ENCODE measurements at regions not wholly inside any gene's neighbourhood (a gene's known extent, or its start where the extent isn't known, plus 50 kb on each side); places are given as distances from the start of the nearest gene placed in this dataset.

DNA sequence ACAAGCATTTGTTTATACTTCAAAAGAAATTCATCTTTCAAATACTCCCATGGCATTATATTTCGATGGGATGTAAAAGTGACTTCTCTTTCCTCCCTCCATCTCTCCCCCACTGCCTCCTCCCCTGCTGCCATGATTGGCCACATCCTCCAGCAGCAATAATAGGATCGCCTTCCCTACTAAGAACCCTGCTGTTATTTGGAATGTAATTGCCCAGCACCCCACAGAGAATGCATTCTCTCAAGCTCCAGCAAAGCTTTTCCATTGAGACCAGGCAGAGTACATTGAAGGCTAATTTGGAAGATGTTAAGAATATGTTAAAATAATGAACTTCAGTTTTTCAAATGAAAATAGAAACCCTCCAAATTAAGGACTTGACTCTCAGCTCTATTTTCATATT lies 375.4 kb upstream of the ACVR2A start:
- Histone ChIP-seq H3K36me3 (no peaks in the 10 kb centered on the region), H3K4me3 (no peak overlapping the region), H3K9me3 (no peaks in the 10 kb centered on the region), H3K4me1 (ENCODE audit: insufficient read depth) (no peaks in the 10 kb centered on the region), H3K27me3 (no peaks in the 10 kb centered on the region), H3K27ac (no peak overlapping the region)
- no peak for TF ChIP-seq POLR2A (IDR thresholded peaks at IDR 0.05)
- TF ChIP-seq, protein P1, sequence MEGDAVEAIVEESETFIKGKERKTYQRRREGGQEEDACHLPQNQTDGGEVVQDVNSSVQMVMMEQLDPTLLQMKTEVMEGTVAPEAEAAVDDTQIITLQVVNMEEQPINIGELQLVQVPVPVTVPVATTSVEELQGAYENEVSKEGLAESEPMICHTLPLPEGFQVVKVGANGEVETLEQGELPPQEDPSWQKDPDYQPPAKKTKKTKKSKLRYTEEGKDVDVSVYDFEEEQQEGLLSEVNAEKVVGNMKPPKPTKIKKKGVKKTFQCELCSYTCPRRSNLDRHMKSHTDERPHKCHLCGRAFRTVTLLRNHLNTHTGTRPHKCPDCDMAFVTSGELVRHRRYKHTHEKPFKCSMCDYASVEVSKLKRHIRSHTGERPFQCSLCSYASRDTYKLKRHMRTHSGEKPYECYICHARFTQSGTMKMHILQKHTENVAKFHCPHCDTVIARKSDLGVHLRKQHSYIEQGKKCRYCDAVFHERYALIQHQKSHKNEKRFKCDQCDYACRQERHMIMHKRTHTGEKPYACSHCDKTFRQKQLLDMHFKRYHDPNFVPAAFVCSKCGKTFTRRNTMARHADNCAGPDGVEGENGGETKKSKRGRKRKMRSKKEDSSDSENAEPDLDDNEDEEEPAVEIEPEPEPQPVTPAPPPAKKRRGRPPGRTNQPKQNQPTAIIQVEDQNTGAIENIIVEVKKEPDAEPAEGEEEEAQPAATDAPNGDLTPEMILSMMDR (IDR thresholded peaks at IDR 0.05), result no peak
- TF ChIP-seq EP300 (IDR thresholded peaks at IDR 0.05), result no peak
- no peak for DNase-seq
- WGBS, 3 donors, result 61 to 64% (median 62%) methylated on average over 2 of the region's 2 CpGs
- intact Hi-C loops (cut with DNase I), result no loop called here

GRCh38 chr2:147468963-147469362 lies 375.9 kb upstream of the ACVR2A start:
- WGBS, 3 donors, result 86 to 91% (median 88%) methylated on average over 5 of the region's 5 CpGs
- no peaks in the 10 kb centered on the region for H3K9me3 ChIP-seq
- H3K4me3 ChIP-seq, result no peak overlapping the region
- H3K27ac ChIP-seq, result no peak overlapping the region
- DNase-seq, result no peak
- TF ChIP-seq POLR2A (IDR thresholded peaks at IDR 0.05), result no peak
- TF ChIP-seq EP300 (IDR thresholded peaks at IDR 0.05), result no peak
- TF ChIP-seq, protein P1 (IDR thresholded peaks at IDR 0.05), result no peak
- no peaks in the 10 kb centered on the region for H3K4me1 ChIP-seq (ENCODE audit: insufficient read depth)
- intact Hi-C loops (cut with DNase I), result no loop called here
- H3K27me3 ChIP-seq, result no peaks in the 10 kb centered on the region
- no peaks in the 10 kb centered on the region for H3K36me3 ChIP-seq

GRCh38 chr2:147468349-147468748 lies 376.5 kb upstream of the ACVR2A start:
- H3K4me3 ChIP-seq, result no peak overlapping the region
- H3K27ac ChIP-seq, result no peak overlapping the region
- no peaks in the 10 kb centered on the region for H3K4me1 ChIP-seq (ENCODE audit: insufficient read depth)
- DNase-seq, result no peak
- WGBS, 3 donors, result 90 to 93% (median 90%) methylated on average over 3 of the region's 3 CpGs
- TF ChIP-seq EP300 (IDR thresholded peaks at IDR 0.05) (no peak), POLR2A (IDR thresholded peaks at IDR 0.05) (no peak)
- TF ChIP-seq, protein P1 (IDR thresholded peaks at IDR 0.05), result no peak
- intact Hi-C loops (cut with DNase I), result no loop called here
- no peaks in the 10 kb centered on the region for H3K27me3 ChIP-seq
- H3K9me3 ChIP-seq, result no peaks in the 10 kb centered on the region
- no peaks in the 10 kb centered on the region for H3K36me3 ChIP-seq

DNA sequence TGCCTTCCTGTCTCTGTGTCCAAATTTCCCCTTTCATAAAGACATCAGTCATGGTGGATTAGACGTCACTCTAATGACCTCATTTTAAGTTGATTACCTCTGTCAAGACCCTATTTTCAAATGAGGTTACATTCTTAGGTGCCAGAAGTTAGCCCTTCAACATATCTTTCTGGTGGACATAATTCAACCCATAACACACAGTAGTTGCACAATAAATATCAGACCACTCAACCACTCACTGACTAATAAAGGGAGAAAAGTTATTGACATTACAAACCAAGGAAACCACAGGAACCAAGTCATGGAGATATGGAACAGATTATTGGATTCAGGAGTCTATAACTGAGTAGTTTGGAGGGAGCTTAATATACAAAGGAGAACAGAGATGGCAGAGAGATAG lies 377.4 kb upstream of the ACVR2A start:
- no peak for DNase-seq
- intact Hi-C loops (cut with DNase I), result no loop called here
- H3K36me3 ChIP-seq, result no peaks in the 10 kb centered on the region
- no peak overlapping the region for H3K27ac ChIP-seq
- WGBS, 3 donors, result 77 to 97% (median 81%) methylated on average over 1 of the region's 1 CpG
- H3K4me3 ChIP-seq, result no peak overlapping the region
- no peaks in the 10 kb centered on the region for H3K27me3 ChIP-seq
- TF ChIP-seq, protein P1 (IDR thresholded peaks at IDR 0.05), result no peak
- no peak for TF ChIP-seq EP300 (IDR thresholded peaks at IDR 0.05)
- TF ChIP-seq POLR2A (IDR thresholded peaks at IDR 0.05), result no peak
- no peaks in the 10 kb centered on the region for H3K4me1 ChIP-seq (ENCODE audit: insufficient read depth)
- H3K9me3 ChIP-seq, result no peaks in the 10 kb centered on the region
